Right lobe of liver (tissue), 6 donors: ENCODE measurements at regions not wholly inside any gene's neighbourhood (a gene's known extent, or its start where the extent isn't known, plus 50 kb on each side); places are given as distances from the start of the nearest gene placed in this dataset.
"Not testable (repeated sequence)": the region's sequence is repeated elsewhere in the genome, so short reads cannot be mapped to it uniquely, and the experiment has no call there.

Source experiments
- ATAC-seq, 4 donors: fragments of 200-7000 bp; cut with Tn5 transposase; one replicate each; pipeline ENCODE4 v1.9.1; 2020; ENCODE audit warnings: mild to moderate bottlenecking in 4 of 4, moderate library complexity in 4 of 4
- DNase-seq, 3 donors: peaks; one replicate each; pipeline ENCODE4 v3.0.0-alpha.2; 2020
- H3K27ac ChIP-seq, 3 donors: fragments of 200-600 bp; one replicate each; pipeline ENCODE4 v1.8.0; 2022
- H3K27me3 ChIP-seq, 2 donors: fragments of 200-600 bp; one replicate each; pipeline ENCODE4 v1.8.0; 2022
- H3K36me3 ChIP-seq, 4 donors: fragments of 200-600 bp; sonication (generic) in 1 of 4; one replicate each; pipeline versions ENCODE4 v1.5.1 to v1.8.0; 2017 to 2022; ENCODE audit warnings: control low read depth in 1 of 4
- H3K4me1 ChIP-seq, 4 donors: fragments of 200-600 bp; sonication (generic) in 1 of 4; one replicate each; pipeline versions ENCODE4 v1.5.1 to v1.8.0; 2017 to 2022; ENCODE audit warnings: control low read depth in 1 of 4
- H3K4me3 ChIP-seq, 3 donors: fragments of 200-600 bp; one replicate each; pipeline ENCODE4 v1.8.0; 2022
- H3K9me3 ChIP-seq, 4 donors: fragments of 200-600 bp; sonication (generic) in 1 of 4; one replicate each; pipeline versions ENCODE4 v1.5.1 to v1.8.0; 2017 to 2022; ENCODE audit warnings: control low read depth in 1 of 4
- CTCF ChIP-seq, 4 donors: fragments of 200-600 bp in 3 of 4; fragments of 450-650 bp in 1 of 4; IDR thresholded peaks; one replicate each; pipeline versions ENCODE4 v1.5.1 to v1.8.0; 2016 to 2022; ENCODE audit warnings: antibody characterized with exemption in 4 of 4, mild to moderate bottlenecking in 2 of 4
- POLR2A ChIP-seq: fragments of 450-650 bp; IDR thresholded peaks from one replicate; pipeline ENCODE4 v1.6.1; 2017; ENCODE audit warnings: antibody characterized with exemption, mild to moderate bottlenecking
- WGBS: methylation state at CpG from one replicate; pipeline ENCODE4 v1.1.6; 2018; ENCODE audit warnings: low coverage, low lambda C conversion rate; ENCODE audit not compliant: insufficient coverage; ENCODE audit errors: missing lambda C conversion rate; 5-methylcytosine and 5-hydroxymethylcytosine counted together
- intact Hi-C, 2 donors: fragments of 100-400 bp; cut with DNase I; formaldehyde crosslinking; loops; one replicate each; pipeline versions ENCODE4 v1.11.2 to v1.14.1; 2022
- donor health status: DM: no; HTN: yes; CAD: no.
- donor health status: DM: no; HTN: no; CAD: no.
- donor health status: DM: no; HTN: no; CAD: no.
- donor health status: DM: no; HTN: yes; CAD: no.
- donor health status: DM: no; HTN: yes; CAD: no.

DNA sequence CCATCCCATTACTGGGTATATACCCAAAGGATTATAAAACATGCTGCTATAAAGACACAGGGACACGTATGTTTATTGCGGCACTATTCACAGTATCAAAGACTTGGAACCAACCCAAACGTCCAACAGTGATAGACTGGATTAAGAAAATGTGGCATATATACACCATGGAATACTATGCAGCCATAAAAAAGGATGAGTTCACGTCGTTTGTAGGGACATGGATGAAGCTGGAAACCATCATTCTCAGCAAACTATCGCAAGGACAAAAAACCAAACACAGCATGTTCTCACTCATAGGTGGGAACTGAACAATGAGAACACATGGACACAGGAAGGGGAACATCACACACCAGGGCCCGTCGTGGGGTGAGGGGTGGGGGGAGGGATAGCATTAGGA is 106.1 kb downstream of the CHD1L start:
- ATAC-seq, H3K36me3 ChIP-seq, intact Hi-C loops, H3K4me1 ChIP-seq, H3K27me3 ChIP-seq, H3K4me3 ChIP-seq, DNase-seq, H3K27ac ChIP-seq, H3K9me3 ChIP-seq: not testable (repeated sequence)
- 80% methylated on average over 8 of the region's 8 CpGs for WGBS

DNA sequence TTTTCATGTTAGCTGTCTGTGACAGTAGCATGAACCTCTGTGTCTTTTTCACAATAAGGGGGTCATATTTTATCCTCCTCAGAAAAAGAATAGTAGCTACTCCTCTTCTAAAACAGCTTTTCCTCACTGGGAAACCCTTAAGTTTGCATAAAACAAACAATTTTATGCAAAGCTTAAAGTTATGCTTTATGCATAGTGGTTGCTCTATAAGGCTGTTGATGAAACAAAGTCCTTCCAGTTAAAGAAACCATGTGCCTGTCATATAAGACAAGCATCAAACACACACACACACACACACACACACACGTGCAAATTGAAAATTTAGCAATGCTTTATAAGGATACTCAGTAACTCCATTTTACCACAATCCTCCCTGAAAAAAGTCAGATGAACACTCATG is 107.0 kb downstream of the CHD1L start:
- Histone ChIP-seq H3K27me3 (no peaks in the 10 kb centered on the region), H3K4me3 (no peak overlapping the region), H3K36me3 (no peaks in the 10 kb centered on the region), H3K27ac (no peak overlapping the region), H3K9me3 (no peaks in the 10 kb centered on the region), H3K4me1 (no peaks in the 10 kb centered on the region)
- TF ChIP-seq CTCF (IDR thresholded peaks at IDR 0.05) (no peak), POLR2A (no peak)
- intact Hi-C loops = no loop called here
- no peak for DNase-seq
- WGBS = 46% methylated on average over 1 of the region's 1 CpG
- no peak for ATAC-seq

DNA sequence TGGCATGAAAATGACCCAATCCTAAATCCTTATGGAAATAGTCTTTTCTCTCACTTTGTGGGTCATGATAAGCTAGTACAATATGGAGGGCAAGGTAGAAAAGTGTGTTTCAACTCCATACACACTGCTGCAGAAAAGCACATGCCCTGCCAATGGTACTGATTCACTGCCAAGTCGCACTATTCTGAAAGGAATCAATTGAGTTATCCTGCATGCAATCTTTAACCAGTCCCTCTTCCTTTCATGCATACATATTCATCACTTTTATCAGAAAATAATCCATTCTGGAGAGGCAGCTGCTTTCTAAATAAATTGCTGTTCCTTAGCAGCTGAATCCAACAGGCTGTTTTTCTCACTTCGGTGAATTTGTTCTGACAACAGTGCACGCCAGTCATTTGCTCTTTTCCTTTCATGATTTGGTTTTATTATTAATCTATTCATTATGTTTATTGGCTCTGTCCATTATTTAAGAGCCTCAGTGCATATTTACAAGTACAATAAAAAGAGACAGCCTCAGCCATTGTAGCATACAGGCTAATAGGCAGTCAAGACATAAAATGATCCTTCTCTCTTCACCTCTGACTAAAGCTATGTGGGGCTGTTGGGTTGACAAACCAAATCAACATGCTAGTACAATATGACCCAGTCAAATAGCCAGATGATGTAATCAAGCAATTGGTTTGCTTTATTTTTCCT is 108.8 kb downstream of the CHD1L start:
- 88% methylated on average over 3 of the region's 3 CpGs for WGBS
- ATAC-seq = no peak

DNA sequence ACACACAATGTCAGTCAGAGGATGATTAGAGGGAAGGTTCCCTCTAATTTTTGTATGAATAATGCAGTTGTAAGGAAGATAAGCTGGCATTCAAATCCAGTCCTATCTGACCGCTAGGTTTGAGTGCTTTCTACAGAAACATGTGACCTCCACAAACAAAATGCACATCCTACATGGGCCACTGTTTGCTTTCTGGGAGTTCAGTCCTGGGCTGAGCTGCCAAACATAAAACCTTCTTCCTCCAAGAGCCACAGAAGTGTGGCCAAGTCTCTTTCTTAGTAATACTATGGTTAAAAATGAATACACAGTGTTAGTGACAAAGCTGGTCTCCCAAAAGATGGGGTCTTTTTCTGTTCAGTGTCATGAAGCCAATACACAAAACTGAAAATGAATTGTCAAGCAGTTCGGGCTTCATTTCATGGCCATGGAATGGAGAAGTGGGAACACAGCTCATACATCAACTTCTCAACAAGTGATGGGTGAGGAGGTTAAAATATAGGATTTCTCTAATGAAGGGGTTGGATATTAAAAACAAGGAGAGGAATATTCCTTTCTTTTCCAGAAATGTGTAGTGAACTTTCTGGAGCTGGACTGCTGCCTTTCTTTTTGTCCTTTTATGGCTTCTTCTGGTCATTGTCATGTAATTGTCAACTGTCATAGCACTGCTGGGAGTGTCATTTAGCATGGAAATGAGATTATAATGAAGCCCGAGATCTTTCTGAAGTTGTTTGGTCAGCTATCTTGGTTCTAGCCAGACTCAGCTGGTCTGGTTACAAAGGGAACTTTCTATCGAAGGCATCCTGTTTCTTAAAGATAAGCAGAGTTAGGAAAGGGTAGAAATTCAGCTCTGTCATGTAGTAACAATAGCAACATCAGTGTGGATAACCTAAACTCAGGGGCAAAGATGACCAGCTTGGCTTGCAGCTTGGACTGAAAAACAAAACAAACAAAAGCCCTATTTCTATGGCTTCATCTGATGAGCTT is 135.1 kb downstream of the CHD1L start:
- 40% methylated on average over 4 of the region's 4 CpGs for WGBS
- DNase-seq = no peak
- no peaks in the 10 kb centered on the region for H3K27me3 ChIP-seq
- intact Hi-C loops = no loop called here
- no peak overlapping the region for H3K4me3 ChIP-seq
- ATAC-seq = no peak
- no peaks in the 10 kb centered on the region for H3K4me1 ChIP-seq
- no peaks in the 10 kb centered on the region for H3K36me3 ChIP-seq
- no peaks in the 10 kb centered on the region for H3K9me3 ChIP-seq
- no peak for TF ChIP-seq POLR2A
- no peak for TF ChIP-seq CTCF (IDR thresholded peaks at IDR 0.05)
- H3K27ac ChIP-seq = no peak overlapping the region

More for the DNA sequence above, 108.8 kb downstream of the CHD1L start:
- Histone ChIP-seq H3K9me3 (no peaks in the 10 kb centered on the region), H3K4me1 (no peaks in the 10 kb centered on the region), H3K27ac (no peak overlapping the region), H3K4me3 (no peak overlapping the region), H3K36me3 (no peaks in the 10 kb centered on the region), H3K27me3 (no peaks in the 10 kb centered on the region)
- no peak for DNase-seq
- intact Hi-C loops = no loop called here
- TF ChIP-seq POLR2A (no peak), CTCF (IDR thresholded peaks at IDR 0.05) (no peak)

- TF ChIP-seq POLR2A (no peak), CTCF (IDR thresholded peaks at IDR 0.05) (no peak)
- intact Hi-C loops = no loop called here
- no peaks in the 10 kb centered on the region for H3K27me3 ChIP-seq
- no peak overlapping the region for H3K27ac ChIP-seq
- no peaks in the 10 kb centered on the region for H3K9me3 ChIP-seq
- DNase-seq = no peak
- H3K4me1 ChIP-seq = no peaks in the 10 kb centered on the region
- no peak overlapping the region for H3K4me3 ChIP-seq
- WGBS = 94% methylated on average over 3 of the region's 3 CpGs
- no peaks in the 10 kb centered on the region for H3K36me3 ChIP-seq
- no peak for ATAC-seq
Measured at GRCh38 chr1:147379889-147380288, 137.4 kb downstream of the CHD1L start.
